ENCODE measurements at regions not wholly inside any gene's neighbourhood (a gene's known extent, or its start where the extent isn't known, plus 50 kb on each side); places are given as distances from the start of the nearest gene placed in this dataset.
A peak's percentile ranks its signal among the peaks of the same experiment; 100 is the strongest.

DNA sequence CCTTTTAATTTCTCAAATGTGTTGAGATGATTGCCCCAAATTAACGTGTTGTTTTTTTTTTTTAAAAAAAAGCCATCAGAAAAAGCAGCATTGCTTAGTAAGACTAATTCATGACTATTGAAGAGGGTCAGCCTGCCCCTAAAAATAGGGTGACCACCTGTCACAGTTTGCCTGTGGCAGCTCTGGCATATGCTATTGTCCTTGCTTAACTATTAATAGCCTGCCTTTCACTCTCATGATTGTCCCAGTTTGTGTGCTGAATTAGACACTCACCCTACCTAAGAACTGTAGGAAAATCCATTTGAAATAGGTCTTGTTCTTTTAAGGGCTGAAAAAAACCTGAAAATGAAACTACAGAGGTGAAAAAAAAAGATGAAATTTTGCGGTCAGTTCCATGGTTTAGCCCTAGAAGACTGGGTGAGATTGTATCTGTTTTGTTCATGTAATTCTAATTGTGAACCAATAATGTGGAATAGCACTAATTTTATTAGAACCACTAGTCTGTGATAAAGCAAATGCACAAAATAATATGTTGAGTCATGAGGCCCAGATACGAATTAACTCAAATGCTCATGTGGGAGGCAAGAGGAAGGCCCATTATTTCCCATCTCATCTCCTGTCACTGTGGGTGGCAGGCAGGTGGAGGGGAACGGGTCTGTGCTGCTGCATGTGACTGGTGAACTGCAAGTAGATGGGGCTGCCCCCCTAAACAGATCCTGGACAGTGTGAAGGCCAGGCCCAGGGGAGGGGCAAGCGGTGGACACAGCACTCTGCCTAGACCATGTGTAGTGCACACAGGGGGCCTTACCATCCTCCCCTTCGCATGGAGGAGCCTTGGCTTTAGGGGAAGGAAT lies 265.4 kb upstream of the NFE2L3 start:
- DNase-seq (ENCODE audit: low spot score) = no peak

DNA sequence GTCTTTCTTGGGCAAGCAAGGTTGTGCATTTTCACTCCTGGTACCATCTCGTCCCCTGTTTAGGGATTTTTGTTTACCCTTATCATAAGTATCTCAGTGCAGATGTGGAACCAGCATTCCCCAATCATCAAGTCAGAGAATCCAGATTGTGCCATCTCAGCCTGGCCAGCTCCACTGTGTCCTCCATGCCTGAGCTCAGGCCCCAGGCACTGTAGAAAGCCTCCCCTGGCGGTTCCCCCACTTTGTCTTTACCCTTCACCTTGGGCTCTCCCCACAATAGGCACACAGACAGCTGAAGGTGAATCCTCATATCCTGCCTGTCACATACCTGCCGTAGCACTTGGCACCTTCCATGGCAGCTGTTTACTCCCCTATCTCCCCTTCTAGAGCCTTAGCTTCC lies 264.7 kb upstream of the NFE2L3 start:
- no peak for DNase-seq (ENCODE audit: low spot score)

DNA sequence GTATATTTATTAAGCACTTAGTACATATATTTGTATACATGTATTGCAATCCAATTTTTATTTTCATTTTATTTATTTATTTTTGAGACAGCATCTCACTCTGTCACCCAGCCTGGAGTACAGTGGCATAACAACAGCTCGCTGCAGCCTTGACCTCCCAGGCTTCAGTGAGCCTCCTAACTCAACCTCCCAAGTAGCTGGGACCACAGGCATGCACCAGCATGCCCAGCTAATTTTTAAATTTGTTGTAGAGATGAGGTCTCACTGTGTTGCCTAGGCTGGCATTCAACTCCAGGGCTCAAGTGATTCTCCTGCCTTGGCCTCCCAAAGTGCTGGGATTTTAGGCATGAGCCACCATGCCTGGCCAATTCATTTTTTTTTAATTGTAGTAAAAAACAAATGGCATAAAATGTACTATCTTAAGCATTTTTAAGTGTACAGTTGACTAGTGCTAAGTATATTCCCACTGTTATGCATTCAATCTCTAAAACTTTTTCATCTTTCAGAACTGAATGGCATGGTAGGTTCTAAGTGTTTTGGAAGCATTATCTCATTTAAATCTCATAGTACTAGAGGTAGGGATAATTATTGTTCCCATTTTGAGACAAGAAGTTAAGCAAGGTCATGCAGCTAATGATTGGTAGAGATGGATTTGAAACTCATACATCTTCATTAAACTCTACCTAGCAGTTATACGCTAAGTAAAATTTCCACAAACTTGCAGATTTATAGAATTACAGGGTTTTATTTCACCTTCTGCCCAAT lies 264.0 kb upstream of the NFE2L3 start:
- DNase-seq (ENCODE audit: low spot score) = no peak

DNA sequence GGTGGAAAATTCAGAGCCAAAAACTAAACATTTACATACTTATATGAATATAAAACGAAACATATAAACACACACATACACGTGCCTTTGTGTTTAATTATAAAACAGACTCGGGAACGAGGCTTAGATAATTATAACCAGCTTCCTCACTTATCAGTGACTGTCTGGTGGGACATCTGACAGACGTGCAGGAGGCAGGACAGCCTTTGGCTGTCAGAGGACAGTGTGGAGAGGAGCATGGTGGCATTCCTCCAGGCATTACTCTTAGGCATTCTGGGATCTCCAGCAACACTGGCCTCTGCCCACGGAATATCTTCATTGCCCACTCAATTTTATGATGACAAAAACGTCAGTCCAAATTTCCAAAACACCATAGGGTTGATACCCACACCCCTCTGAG lies 262.2 kb upstream of the NFE2L3 start:
- DNase-seq (ENCODE audit: low spot score) = no peak

DNA sequence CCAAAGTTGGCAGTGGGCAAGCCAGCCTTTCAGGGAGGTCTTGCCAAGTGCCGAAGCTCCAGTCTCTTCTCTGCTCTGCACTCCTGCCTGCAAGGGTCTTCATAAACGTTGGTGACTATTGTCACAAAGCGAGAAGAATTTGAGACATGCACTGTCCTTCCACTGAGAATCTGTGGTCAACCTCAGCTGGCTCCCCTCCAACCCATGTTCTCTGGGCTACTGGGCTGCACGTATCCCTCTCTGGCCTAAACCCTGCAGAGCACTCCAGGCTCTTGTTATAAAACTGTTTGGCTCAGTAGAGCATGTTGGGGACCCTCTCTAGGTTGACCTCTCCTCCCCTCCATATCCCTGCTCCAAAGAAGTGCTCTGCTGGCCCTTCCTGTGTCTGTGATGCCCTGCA lies 260.4 kb upstream of the NFE2L3 start:
- no peak for DNase-seq (ENCODE audit: low spot score)

DNA sequence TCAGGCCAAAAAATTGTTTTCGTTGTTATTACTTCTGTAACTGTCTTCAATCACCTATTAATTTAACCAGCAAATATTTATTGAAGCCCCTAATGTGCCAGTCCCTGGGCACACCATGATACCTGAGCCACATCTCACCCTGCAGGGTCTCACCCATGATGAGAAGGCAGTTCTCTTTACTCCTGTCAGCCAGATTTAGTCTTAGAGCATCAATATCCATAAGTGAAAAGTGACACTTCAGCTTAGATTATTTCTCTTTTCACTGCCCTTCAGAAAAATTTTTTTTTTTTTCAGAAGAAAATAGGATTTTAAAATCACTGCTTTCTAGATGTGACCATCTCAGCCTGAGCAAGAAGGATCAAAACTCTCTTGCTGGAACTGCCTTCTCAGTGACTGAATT lies 258.6 kb upstream of the NFE2L3 start:
- no peak for DNase-seq (ENCODE audit: low spot score)

DNA sequence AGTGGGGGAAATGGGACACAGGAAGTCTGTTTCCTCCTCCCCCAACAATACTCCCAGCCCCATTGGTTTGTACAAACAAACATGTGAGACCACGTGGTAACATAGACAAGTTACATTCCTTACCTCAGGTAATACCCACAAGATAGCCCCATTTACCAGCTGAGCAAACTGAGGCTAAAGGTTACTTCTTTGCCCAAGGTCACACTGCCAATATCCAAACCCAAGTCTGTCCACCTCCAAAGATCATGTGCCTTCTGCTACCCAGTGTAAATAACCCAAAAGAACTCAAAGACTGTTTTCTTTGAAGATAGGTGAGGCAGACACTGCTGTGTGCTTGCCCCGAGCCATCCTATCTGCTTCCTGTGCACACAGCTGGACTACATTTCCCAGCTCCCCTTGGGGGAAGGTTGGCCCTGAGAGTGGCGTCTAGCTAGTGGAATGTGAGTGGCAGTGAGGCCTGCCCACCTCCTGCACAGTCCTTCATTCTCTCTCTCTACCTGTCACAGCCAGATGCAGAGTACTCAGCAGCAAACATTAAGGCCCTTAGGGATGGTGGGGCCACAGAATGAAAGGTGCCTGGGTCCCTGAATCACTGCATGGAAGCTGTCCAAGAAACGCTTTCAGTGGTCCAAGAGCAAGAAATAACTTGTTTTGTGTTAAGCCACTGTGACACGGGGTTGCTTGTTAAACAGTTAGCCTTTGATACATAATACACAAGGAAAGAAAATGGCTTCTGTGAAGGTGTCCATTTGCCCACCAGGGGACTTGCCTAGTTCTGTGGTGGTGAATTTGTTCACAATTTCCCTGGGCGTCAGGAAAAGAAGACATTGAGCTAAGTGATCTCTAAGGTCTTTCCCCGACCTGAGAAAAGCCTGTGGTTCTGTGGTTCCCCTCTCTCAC lies 257.7 kb upstream of the NFE2L3 start:
- no peak for DNase-seq (ENCODE audit: low spot score)

DNA sequence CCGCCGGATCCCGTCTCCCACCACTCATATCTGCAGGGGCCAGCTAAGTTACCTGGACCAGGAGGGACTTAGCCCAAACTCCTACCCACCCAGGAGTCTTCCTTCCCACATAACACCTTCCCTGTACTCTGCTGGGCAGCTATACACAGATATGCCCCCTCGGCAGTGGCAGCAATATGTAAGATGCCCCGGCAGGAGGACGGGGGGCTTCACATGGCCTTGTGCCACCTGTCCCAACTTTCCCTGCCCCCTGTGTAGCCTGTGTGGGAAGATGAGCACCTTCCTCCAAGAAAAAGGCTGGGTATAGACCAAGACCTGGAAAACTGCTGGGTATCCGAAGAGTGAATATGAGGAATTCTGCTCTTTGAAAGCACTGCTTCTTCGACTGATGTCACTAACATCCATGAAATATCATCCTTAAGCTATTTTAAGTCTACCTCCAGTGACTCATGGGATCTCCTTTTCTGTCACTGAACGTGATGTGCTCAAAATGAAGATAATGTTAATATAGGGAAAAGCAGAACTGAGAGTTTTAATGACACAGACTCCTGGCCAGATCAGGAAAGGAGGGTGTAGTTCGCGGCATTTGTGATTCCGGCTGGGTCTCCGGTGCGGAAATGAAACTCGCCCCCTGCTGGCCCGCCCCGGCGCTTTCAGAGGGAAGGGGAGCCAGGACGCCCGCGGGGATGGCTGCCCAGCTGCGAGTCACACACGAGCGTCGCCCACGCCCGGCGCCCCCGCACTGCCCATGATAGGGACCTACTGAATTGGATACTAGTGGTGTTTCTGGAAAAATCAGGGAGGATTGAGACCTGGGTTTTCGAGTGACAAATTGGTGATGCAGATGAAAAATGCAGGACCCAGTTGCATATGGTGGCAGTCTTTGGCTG lies 256.9 kb upstream of the NFE2L3 start:
- peak; percentile 45 for DNase-seq (ENCODE audit: low spot score)

DNA sequence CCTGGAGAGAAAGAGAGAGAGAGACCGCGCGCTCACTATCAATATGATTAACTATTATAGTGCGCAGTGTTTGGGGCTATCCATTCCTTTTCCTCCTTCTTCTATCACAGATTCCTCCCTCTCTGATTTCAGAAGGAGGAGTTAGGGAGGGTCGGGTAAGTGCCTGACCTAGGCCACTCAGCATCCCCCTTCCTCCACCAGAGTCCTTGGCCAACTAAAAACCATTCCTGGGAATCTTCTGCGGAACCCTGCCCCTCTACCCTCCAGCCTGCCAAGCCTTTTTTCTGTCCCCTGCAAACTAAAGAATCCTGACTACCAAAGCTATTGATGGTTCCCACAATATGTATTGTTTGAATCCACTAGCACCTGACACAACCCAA lies 256.2 kb upstream of the NFE2L3 start:
- no peak for DNase-seq (ENCODE audit: low spot score)

DNA sequence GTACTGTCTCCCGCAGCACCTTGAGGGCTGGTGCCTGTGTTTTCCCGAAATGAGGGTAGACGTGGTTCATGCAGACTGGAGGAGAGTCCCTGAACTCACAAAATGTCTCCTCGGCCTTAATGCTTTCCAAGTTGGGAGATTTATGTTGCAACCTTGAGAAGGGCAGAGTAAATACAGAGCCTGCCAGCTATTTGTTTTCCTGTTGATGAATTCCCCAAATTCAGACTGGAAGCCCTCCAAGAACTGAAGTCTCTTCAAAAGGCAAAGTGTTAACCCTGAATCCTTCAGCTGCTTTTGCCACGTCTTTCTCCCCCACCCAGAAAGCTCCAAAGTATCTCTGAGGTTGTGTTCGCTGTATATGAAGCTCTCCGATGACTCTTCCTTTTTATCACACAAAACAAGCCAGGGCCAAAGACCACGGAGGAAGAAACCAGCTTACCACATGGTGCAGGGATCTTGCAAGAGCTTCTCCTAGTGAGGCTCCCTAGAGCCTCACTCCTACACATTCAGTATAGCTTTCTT lies 254.7 kb upstream of the NFE2L3 start:
- no peak for DNase-seq (ENCODE audit: low spot score)

DNA sequence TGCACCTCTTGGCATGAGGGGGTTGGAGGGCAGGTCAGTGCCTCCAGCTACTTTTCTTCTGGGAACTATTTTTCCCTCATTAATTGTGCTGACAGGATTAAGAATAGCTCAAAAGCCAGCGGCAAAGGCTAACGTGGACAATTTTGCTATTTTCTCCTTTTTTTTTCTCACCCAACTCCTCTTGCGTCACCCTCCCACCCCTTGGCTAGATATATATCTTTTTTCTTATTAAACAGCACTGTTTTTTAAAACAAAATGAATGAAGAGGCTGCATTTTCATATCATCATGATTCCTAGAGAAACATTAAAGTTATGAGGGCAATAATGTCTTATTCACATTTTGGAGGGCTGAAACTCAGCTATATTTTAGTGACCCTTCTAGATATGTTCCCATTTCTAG lies 251.8 kb upstream of the NFE2L3 start:
- no peak for DNase-seq (ENCODE audit: low spot score)

DNA sequence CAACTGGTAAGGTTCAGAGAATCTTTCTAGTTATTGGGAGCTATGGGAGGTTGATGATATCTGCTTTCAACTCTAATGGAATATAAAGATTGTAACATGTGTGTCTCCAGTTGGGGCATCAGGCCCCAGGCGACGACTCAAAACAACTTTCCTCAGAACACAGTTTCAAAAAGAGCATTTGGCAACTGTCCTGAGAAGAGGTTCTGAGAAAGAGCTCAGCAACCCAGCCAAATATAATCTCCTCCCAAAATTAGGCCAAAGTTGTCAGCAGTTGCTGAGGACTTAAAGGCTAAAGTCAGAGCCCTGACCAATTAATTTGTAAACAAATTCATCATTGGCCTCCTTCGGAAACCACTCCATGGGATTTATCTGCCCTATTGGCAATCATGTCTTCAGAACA lies 251.1 kb upstream of the NFE2L3 start:
- DNase-seq (ENCODE audit: low spot score) = no peak

DNA sequence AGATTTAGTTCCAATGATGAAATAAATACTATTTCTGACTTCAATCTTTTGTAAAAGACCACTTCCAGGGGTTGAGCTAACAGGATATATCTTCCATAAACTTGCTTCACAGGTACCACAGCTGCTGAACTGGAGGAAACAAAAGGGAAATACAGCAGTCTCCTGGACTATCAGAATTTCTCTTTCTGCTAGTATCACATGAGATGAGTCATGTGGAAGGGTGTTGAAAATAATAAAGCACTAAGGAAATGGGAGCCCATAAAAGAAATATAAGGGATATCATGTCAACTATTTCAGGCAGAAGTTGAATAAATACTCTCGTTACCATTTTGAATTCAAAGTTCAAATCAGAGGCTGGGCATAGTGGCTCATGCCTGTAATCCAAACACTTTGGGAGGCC lies 250.3 kb upstream of the NFE2L3 start:
- DNase-seq (ENCODE audit: low spot score) = no peak

DNA sequence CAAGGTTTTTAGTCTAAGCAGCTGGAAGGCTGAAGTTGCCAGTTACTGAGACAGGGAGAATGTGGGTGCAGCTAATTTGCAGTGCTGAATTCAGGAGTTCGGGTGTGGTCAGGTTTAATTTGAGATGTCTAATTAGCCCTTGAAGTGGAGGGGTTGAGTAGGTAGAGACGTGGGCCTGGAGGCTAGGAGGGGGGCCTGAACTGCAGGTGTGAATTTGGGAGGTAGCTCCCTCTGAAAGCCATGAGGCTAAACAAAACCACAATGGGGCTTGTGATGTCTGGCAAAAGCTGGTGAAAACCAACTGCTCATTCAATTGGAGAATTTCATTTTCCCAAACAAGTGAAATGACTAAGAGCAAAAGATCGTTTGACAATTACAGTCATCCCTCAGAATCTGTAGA lies 246.0 kb upstream of the NFE2L3 start:
- no peak for DNase-seq (ENCODE audit: low spot score)

DNA sequence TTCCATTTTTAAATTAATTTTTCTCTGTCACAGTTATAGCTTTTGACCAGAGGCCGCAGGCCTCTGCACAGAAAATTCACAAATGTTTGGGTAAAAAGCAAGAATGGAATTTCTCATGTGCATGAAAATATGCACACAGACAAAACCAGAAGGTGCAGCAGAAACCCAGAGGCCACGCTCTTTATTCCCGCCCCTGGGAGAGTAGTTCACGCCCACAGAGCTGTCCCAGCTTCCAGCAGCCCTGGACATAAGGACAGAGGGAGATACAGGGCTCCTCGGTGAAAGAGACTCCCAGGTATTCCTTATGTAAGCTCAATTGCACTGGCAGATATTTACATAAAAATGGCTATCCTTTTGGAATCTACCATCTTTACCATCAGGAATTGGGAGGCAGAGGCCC lies 245.2 kb upstream of the NFE2L3 start:
- no peak for DNase-seq (ENCODE audit: low spot score)

DNA sequence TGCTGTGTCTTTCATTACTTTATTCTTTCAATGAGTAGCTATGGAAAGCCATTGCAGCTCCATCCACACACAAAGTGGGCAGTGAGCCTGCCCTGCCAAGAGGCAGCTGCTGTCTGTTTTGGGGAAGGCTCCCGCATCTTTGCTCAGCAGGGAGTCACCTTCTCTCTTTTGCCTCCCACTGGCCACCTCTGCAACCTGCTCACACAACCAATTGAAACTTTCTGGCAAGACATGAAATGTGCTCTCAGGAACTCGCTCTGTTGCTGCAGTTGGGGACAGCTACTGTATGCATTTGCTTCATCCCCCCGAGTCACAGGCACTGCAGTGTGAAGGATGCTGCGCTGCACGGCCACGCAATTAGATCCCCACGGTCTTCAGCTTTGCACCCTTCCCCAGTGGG lies 244.8 kb upstream of the NFE2L3 start:
- no peak for DNase-seq (ENCODE audit: low spot score)

DNA sequence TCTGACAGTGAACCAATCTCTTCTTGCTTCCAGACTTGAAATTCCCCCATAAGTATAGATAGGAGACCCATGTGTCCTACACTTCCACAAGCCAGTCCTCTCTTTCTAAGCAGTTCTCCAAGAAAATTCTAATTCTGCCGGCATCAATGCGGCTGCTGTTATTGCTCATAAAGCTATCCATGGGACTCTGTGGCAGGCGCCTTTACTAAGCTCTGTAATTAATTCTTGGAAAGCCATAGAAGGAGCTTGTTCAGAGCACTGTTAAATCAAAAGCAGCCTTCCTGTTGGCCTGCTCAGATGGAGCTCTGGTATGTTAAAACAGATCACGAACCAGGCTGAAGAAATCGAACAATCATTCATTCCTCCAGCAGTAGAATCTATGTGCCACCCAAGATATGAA lies 244.3 kb upstream of the NFE2L3 start:
- no peak for DNase-seq (ENCODE audit: low spot score)

DNA sequence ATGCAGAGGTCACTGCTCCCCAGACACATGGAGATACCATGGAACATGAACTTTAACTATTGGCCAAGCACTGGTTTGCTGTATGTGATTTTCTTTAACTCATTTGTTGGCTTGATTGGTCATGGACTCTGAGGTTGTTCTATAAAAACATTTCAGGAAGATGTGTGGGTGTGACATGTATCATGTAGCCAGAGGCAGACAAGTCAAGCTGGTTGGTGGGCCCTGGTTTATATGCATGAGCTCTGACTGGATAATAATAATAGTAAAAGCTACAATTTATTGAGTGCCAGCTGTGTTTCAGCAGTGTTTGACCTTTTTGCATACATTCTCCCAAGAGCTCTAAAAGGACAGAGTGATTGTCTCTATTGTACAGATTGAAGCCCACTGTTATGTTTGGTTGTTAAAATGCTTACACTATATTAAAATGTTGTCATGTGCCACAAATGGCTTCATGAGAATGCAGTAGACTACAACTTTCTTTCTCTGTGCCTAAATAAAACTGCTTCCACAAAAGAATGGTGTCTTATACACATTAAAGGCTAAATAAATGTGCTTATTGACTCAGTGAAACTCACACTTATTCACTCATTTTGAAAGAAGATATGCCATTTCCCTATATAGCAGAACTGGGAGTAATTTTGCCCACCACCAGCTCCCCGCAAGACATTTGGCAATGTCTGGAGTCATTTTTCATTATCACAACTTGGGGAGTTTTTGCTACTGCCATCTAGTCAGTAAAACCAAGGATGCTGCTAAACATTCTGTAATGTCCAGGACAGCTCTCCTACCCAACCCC lies 243.6 kb upstream of the NFE2L3 start:
- DNase-seq (ENCODE audit: low spot score) = no peak

DNA sequence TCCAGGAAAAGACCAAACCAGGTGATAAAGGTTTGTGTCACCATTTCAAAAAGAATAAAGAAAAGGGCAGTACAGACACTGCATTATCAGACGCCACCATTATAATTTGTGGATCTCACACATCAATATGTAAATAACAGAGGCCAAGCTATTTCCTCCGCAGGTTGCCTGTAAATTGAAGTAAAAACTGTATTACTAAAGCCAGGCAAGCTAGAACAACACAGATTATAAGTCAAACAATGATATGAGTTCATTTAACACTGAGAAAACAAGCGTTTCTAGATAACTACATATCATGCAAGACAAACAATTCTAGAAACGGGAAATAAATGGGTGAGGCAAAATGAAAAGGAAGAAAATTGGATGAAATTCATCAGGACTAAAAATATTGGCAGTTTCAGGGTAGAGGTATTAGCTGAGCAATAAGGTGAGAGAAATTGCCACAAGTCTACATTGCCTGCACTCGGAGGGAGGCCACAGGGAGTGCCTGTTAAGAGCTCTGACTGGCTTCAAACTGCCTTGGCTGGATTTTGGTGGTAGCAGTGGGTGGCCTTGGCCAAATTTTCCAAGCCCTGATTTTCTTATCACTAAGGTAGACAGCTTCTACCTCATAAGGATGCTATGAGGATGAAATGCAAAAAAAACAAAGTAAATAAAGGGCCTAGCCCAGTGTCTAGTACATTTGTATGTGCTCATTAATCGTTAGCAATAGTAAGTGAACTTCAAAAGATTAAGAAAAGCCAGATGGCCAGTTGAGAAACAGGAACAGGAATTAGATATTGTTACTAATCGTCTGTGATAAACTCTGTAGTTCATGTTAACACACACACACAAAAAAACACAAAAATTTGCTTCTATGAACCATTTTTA lies 240.0 kb upstream of the NFE2L3 start:
- no peak for DNase-seq (ENCODE audit: low spot score)

All from pons (tissue), 1 donor.